ENCODE measurements at regions not wholly inside any gene's neighbourhood (a gene's known extent, or its start where the extent isn't known, plus 50 kb on each side); places are given as distances from the start of the nearest gene placed in this dataset.

- Histone ChIP-seq H3K9me3 (ENCODE audit: control insufficient read depth, insufficient read depth, low read length) (no peaks in the 10 kb centered on the region), H3K27me3 (ENCODE audit: control insufficient read depth, insufficient read depth, low read length) (no peaks in the 10 kb centered on the region), H3K4me1 (ENCODE audit: control insufficient read depth, insufficient read depth, low read length) (no peaks in the 10 kb centered on the region), H3K36me3 (ENCODE audit: control insufficient read depth, insufficient read depth, low read length) (no peaks in the 10 kb centered on the region), H3K27ac (ENCODE audit: low read length) (no peak overlapping the region), H3K4me3 (ENCODE audit: low read length) (no peak overlapping the region)
- ATAC-seq (no peak), DNase-seq (no peak)
- no peak for TF ChIP-seq CTCF (IDR thresholded peaks at IDR 0.05)
- Mint-ChIP-seq H3K4me1 (no peaks in the 10 kb centered on the region), H3K36me3 (no peaks in the 10 kb centered on the region), H3K9me3 (no peaks in the 10 kb centered on the region), H3K4me3 (no peak overlapping the region), H3K27me3 (ENCODE audit: low read depth in 2 of 2) (peaks cover 9 to 12% of the 10 kb centered on the region in 2 donors), H3K27ac (no peak overlapping the region)
- WGBS (ENCODE audit: insufficient coverage): 90% methylated on average over 14 of the region's 14 CpGs
- intact Hi-C loops (cut with micrococcal nuclease): no loop called here
These were observed 100.8 kb downstream of the SHANK2 start for GRCh38 chr11:71151561-71151960.

- WGBS (ENCODE audit: insufficient coverage): 83% methylated on average over 8 of the region's 8 CpGs
- H3K27me3 ChIP-seq (ENCODE audit: control insufficient read depth, insufficient read depth, low read length): no peaks in the 10 kb centered on the region
- DNase-seq (no peak), ATAC-seq (no peak)
- no peaks in the 10 kb centered on the region for H3K36me3 Mint-ChIP-seq
- intact Hi-C loops (cut with micrococcal nuclease): no loop called here
- H3K27ac Mint-ChIP-seq: no peak overlapping the region
- no peaks in the 10 kb centered on the region for H3K4me1 Mint-ChIP-seq
- no peak for TF ChIP-seq CTCF (IDR thresholded peaks at IDR 0.05)
- H3K36me3 ChIP-seq (ENCODE audit: control insufficient read depth, insufficient read depth, low read length): no peaks in the 10 kb centered on the region
- no peak overlapping the region for H3K27ac ChIP-seq (ENCODE audit: low read length)
- H3K9me3 Mint-ChIP-seq: no peaks in the 10 kb centered on the region
- H3K27me3 Mint-ChIP-seq (ENCODE audit: low read depth in 2 of 2): peaks cover 6 to 7% of the 10 kb centered on the region in 2 donors
- H3K4me1 ChIP-seq (ENCODE audit: control insufficient read depth, insufficient read depth, low read length): no peaks in the 10 kb centered on the region
- H3K9me3 ChIP-seq (ENCODE audit: control insufficient read depth, insufficient read depth, low read length): no peaks in the 10 kb centered on the region
- no peak overlapping the region for H3K4me3 Mint-ChIP-seq
- no peak overlapping the region for H3K4me3 ChIP-seq (ENCODE audit: low read length)
These were observed 101.5 kb downstream of the SHANK2 start for GRCh38 chr11:71150859-71151258.

GRCh38 chr11:71148716-71149115, 103.7 kb downstream of the SHANK2 start:
- H3K4me1 ChIP-seq (ENCODE audit: control insufficient read depth, insufficient read depth, low read length): no peaks in the 10 kb centered on the region
- no peak for DNase-seq
- H3K27ac ChIP-seq (ENCODE audit: low read length): no peak overlapping the region
- TF ChIP-seq CTCF (IDR thresholded peaks at IDR 0.05): no peak
- H3K27me3 ChIP-seq (ENCODE audit: control insufficient read depth, insufficient read depth, low read length): no peaks in the 10 kb centered on the region
- intact Hi-C loops (cut with micrococcal nuclease): no loop called here
- peaks cover 6 to 13% of the 10 kb centered on the region in 2 donors for H3K27me3 Mint-ChIP-seq (ENCODE audit: low read depth in 2 of 2)
- H3K27ac Mint-ChIP-seq: no peak overlapping the region
- 91% methylated on average over 8 of the region's 8 CpGs for whole genome bisulfite sequencing (ENCODE audit: insufficient coverage)
- no peaks in the 10 kb centered on the region for H3K9me3 ChIP-seq (ENCODE audit: control insufficient read depth, insufficient read depth, low read length)
- no peaks in the 10 kb centered on the region for H3K36me3 ChIP-seq (ENCODE audit: control insufficient read depth, insufficient read depth, low read length)
- H3K9me3 Mint-ChIP-seq: no peaks in the 10 kb centered on the region
- H3K4me1 Mint-ChIP-seq: no peaks in the 10 kb centered on the region
- no peaks in the 10 kb centered on the region for H3K36me3 Mint-ChIP-seq
- H3K4me3 ChIP-seq (ENCODE audit: low read length): no peak overlapping the region
- H3K4me3 Mint-ChIP-seq: no peak overlapping the region
- ATAC-seq: no peak

DNA sequence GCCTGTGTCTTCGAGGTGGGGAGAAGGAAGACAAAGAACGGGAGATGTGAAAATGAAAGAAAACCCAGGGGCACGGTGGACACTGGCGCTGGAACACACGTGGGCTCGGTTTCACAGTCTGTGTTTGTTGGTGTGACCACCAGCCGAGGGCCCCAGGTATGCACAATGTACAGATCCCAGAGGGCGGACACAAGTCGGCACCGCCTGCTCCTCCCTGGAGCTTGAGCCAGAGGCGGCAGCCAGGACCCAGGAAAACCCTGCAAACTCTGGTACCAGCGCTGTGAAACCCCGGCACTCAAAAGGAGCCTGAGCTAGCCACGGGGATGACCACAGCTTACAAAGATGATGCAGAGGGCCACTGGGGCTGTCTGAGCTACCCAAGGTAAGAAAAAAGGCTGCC, 105.0 kb downstream of the SHANK2 start:
- H3K9me3 Mint-ChIP-seq: no peaks in the 10 kb centered on the region
- Histone ChIP-seq H3K27ac (ENCODE audit: low read length) (no peak overlapping the region), H3K36me3 (ENCODE audit: control insufficient read depth, insufficient read depth, low read length) (no peaks in the 10 kb centered on the region), H3K27me3 (ENCODE audit: control insufficient read depth, insufficient read depth, low read length) (no peaks in the 10 kb centered on the region), H3K4me3 (ENCODE audit: low read length) (no peak overlapping the region), H3K4me1 (ENCODE audit: control insufficient read depth, insufficient read depth, low read length) (no peaks in the 10 kb centered on the region), H3K9me3 (ENCODE audit: control insufficient read depth, insufficient read depth, low read length) (no peaks in the 10 kb centered on the region)
- no peak overlapping the region for H3K27ac Mint-ChIP-seq
- H3K4me1 Mint-ChIP-seq: no peaks in the 10 kb centered on the region
- peaks cover 3 to 13% of the 10 kb centered on the region in 2 donors for H3K27me3 Mint-ChIP-seq (ENCODE audit: low read depth in 2 of 2)
- intact Hi-C loops (cut with micrococcal nuclease): no loop called here
- DNase-seq: no peak
- 90% methylated on average over 14 of the region's 14 CpGs for WGBS (ENCODE audit: insufficient coverage)
- no peak for TF ChIP-seq CTCF (IDR thresholded peaks at IDR 0.05)
- ATAC-seq: no peak
- H3K4me3 Mint-ChIP-seq: no peak overlapping the region
- H3K36me3 Mint-ChIP-seq: no peaks in the 10 kb centered on the region

Measured in natural killer cell (primary cell).